B cell (primary cell): ENCODE measurements at regions not wholly inside any gene's neighbourhood (a gene's known extent, or its start where the extent isn't known, plus 50 kb on each side); places are given as distances from the start of the nearest gene placed in this dataset.

ENCODE experiments used
- EZH2 ChIP-seq: IDR thresholded peaks from 2 replicates; pipeline ENCODE4 v1.6.1; 2012; ENCODE audit warnings: borderline replicate concordance, low read depth, mild to moderate bottlenecking, moderate library complexity, low read length; ENCODE audit not compliant: insufficient read depth, poor library complexity, severe bottlenecking
- TF ChIP-seq, protein P1 (sequence below): fragments of 200-600 bp; IDR thresholded peaks from one replicate; pipeline ENCODE4 v1.8.0; 2022; ENCODE audit warnings: antibody characterized with exemption, mild to moderate bottlenecking

DNA sequence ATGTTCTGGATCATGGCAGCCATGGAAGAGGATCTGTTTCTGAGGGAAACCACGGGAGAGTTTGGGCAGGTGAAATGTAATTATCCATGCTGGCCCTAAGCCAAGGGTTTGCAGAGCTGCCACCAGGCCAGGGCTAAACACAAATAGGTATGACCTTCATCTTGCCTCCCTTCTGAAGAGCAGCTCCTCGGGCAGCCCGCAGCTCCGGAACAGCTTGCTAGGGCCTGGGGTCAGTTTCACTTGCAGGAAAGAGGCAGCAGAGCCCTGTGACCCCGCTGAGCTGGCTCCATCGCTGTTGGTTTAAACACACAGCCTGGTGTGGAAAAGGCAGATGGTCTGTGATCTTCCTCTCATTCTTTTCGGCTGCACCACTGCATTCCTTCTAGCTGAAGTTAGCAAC is 141.4 kb downstream of the TMEM38B start:
- TF ChIP-seq, protein P1, sequence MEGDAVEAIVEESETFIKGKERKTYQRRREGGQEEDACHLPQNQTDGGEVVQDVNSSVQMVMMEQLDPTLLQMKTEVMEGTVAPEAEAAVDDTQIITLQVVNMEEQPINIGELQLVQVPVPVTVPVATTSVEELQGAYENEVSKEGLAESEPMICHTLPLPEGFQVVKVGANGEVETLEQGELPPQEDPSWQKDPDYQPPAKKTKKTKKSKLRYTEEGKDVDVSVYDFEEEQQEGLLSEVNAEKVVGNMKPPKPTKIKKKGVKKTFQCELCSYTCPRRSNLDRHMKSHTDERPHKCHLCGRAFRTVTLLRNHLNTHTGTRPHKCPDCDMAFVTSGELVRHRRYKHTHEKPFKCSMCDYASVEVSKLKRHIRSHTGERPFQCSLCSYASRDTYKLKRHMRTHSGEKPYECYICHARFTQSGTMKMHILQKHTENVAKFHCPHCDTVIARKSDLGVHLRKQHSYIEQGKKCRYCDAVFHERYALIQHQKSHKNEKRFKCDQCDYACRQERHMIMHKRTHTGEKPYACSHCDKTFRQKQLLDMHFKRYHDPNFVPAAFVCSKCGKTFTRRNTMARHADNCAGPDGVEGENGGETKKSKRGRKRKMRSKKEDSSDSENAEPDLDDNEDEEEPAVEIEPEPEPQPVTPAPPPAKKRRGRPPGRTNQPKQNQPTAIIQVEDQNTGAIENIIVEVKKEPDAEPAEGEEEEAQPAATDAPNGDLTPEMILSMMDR: no peak
- TF ChIP-seq EZH2: no peak
